Natural killer cell (primary cell): ENCODE measurements at regions not wholly inside any gene's neighbourhood (a gene's known extent, or its start where the extent isn't known, plus 50 kb on each side); places are given as distances from the start of the nearest gene placed in this dataset.

Source experiments
- ATAC-seq, 3 donors: fragments of 150-1000 bp in 2 of 3; fragments of 200-7000 bp in 1 of 3; cut with Tn5 transposase; 1 replicate in 1 of 3; 2 replicates in 2 of 3; pipeline ENCODE4 v1.10.0; 2021; ENCODE audit warnings: mild to moderate bottlenecking in 2 of 3, moderate library complexity in 2 of 3
- DNase-seq, 2 donors: peaks; one replicate each; pipeline versions ENCODE4 v3.0.0 to v3.0.0-alpha.2; 2013 to 2021; ENCODE audit warnings: mixed read lengths in 1 of 2
- H3K27ac ChIP-seq: one replicate; pipeline ENCODE4 v1.5.1; 2013; ENCODE audit warnings: mild to moderate bottlenecking, low read length
- H3K27me3 ChIP-seq: one replicate; pipeline ENCODE4 v1.6.1; 2013; ENCODE audit warnings: low read length; ENCODE audit not compliant: control insufficient read depth, insufficient read depth
- H3K36me3 ChIP-seq: one replicate; pipeline ENCODE4 v1.6.1; 2013; ENCODE audit warnings: low read length; ENCODE audit not compliant: control insufficient read depth, insufficient read depth
- H3K4me1 ChIP-seq: one replicate; pipeline ENCODE4 v1.6.1; 2013; ENCODE audit warnings: low read length; ENCODE audit not compliant: control insufficient read depth, insufficient read depth
- H3K4me3 ChIP-seq: one replicate; pipeline ENCODE4 v1.5.1; 2013; ENCODE audit warnings: low read length
- H3K9me3 ChIP-seq: one replicate; pipeline ENCODE4 v1.6.1; 2013; ENCODE audit warnings: low read length; ENCODE audit not compliant: control insufficient read depth, insufficient read depth
- H3K27ac Mint-ChIP-seq, 2 donors: one replicate each; pipeline ENCODE4 v1.8.0; 2022; ENCODE audit warnings: mild to moderate bottlenecking in 2 of 2, mixed read lengths in 2 of 2, moderate library complexity in 1 of 2
- H3K27me3 Mint-ChIP-seq, 2 donors: one replicate each; pipeline ENCODE4 v1.8.0; 2022; ENCODE audit warnings: low read depth in 2 of 2, mixed read lengths in 2 of 2
- H3K36me3 Mint-ChIP-seq: one replicate; pipeline ENCODE4 v1.8.0; 2022; ENCODE audit warnings: mixed read lengths
- H3K4me1 Mint-ChIP-seq, 2 donors: one replicate each; pipeline ENCODE4 v1.8.0; 2022; ENCODE audit warnings: mixed read lengths in 2 of 2
- H3K4me3 Mint-ChIP-seq: one replicate; pipeline ENCODE4 v1.8.0; 2022; ENCODE audit warnings: mild to moderate bottlenecking, moderate library complexity, mixed read lengths
- H3K9me3 Mint-ChIP-seq, 2 donors: one replicate each; pipeline ENCODE4 v1.8.0; 2022; ENCODE audit warnings: mixed read lengths in 2 of 2
- WGBS: methylation state at CpG from one replicate; pipeline ENCODE4 v1.1.7; 2013; ENCODE audit warnings: missing lambda C conversion rate; ENCODE audit not compliant: insufficient coverage; 5-methylcytosine and 5-hydroxymethylcytosine counted together
- intact Hi-C: fragments of 100-400 bp; cut with micrococcal nuclease; formaldehyde crosslinking; loops from one replicate; pipeline ENCODE4 v1.14.2; 2022
- TF ChIP-seq, protein P1 (sequence below): fragments of 200-600 bp; IDR thresholded peaks from one replicate; pipeline ENCODE4 v1.8.0; 2022; ENCODE audit warnings: antibody characterized with exemption

DNA sequence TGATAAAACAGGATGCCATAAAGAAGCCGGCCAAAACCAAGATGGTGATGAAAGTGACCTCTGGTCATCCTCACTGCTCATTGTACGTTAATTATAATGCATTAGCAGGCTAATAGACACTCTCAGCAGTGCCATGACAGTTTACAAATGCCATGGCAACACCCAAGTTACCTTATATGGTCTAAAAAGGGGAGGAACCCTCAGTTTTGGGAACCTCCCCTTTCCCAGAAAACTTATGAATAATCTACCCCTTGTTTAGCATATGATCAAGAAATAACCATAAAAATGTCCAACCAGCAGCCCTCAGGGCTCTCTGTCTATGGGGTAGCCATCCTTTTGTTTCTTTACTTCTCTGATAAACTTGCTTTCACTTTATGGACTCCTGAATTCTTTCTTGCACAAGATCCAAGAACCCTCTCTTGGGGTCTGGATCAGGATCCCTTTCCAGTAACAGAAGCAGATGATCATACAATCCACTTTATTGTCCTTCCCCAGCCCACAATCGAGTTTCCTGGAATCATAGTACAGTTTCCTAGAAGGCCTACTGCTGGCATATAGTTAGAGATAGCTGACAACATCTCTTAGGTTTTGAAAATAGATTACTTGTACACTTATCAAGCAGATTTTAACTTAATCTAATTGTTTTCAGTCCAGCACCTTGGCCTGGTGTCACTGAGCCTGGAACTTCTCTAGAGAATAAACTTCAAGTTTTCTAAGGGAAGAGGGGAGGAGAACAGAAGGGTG lies 266.7 kb upstream of the HMGA2 start:
- 85% methylated on average over 2 of the region's 3 CpGs for WGBS
- Histone ChIP-seq H3K9me3 (no peaks in the 10 kb centered on the region), H3K36me3 (no peaks in the 10 kb centered on the region), H3K4me3 (no peak overlapping the region), H3K27ac (no peak overlapping the region), H3K27me3 (peaks cover 2% of the 10 kb centered on the region), H3K4me1 (no peaks in the 10 kb centered on the region)
- ATAC-seq, result no peak
- no peak overlapping the region for H3K4me3 Mint-ChIP-seq
- TF ChIP-seq, protein P1, sequence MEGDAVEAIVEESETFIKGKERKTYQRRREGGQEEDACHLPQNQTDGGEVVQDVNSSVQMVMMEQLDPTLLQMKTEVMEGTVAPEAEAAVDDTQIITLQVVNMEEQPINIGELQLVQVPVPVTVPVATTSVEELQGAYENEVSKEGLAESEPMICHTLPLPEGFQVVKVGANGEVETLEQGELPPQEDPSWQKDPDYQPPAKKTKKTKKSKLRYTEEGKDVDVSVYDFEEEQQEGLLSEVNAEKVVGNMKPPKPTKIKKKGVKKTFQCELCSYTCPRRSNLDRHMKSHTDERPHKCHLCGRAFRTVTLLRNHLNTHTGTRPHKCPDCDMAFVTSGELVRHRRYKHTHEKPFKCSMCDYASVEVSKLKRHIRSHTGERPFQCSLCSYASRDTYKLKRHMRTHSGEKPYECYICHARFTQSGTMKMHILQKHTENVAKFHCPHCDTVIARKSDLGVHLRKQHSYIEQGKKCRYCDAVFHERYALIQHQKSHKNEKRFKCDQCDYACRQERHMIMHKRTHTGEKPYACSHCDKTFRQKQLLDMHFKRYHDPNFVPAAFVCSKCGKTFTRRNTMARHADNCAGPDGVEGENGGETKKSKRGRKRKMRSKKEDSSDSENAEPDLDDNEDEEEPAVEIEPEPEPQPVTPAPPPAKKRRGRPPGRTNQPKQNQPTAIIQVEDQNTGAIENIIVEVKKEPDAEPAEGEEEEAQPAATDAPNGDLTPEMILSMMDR, result no peak
- H3K9me3 Mint-ChIP-seq, result no peaks in the 10 kb centered on the region
- peaks cover 0 to 7% of the 10 kb centered on the region in 2 donors for H3K4me1 Mint-ChIP-seq
- H3K36me3 Mint-ChIP-seq, result no peaks in the 10 kb centered on the region
- no peak overlapping the region for H3K27ac Mint-ChIP-seq
- H3K27me3 Mint-ChIP-seq, result peaks cover 8 to 26% of the 10 kb centered on the region in 2 donors
- intact Hi-C loops, result loop anchor here (5.0 kb wide), 1 partner anchor 550 kb away; no protein-coding TSS in a partner anchor
- no peak for DNase-seq

DNA sequence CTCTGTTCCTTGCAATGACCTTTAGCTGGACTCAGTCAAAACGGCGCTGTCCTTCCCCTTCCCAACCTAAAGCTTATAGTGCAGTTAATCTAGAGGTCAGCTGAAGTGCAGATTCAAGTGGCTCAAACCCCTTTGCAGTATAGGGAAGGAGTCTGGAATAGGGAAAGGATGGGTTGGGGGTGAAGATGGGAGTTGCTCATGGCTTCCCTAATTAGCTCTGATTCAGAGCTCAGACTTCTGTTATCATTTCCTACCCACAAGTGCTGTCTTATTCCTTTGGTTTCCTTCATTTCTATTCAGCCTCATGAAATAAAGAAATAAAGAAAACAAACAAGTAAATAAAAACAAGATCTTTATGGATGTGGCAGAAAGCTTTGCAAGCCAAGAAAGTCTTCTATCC lies 264.0 kb upstream of the HMGA2 start:
- 67% methylated on average over 2 of the region's 2 CpGs for WGBS
- H3K4me1 ChIP-seq, result no peaks in the 10 kb centered on the region
- no peaks in the 10 kb centered on the region for H3K9me3 ChIP-seq
- H3K27me3 ChIP-seq, result peaks cover 2% of the 10 kb centered on the region
- no peaks in the 10 kb centered on the region for H3K36me3 Mint-ChIP-seq
- peaks cover 11 to 48% of the 10 kb centered on the region in 2 donors for H3K27me3 Mint-ChIP-seq
- TF ChIP-seq, protein P1, result no peak
- peaks cover 0 to 7% of the 10 kb centered on the region in 2 donors for H3K4me1 Mint-ChIP-seq
- H3K36me3 ChIP-seq, result no peaks in the 10 kb centered on the region
- no peak overlapping the region for H3K27ac Mint-ChIP-seq
- H3K4me3 Mint-ChIP-seq, result no peak overlapping the region
- intact Hi-C loops, result no loop called here
- no peak overlapping the region for H3K4me3 ChIP-seq
- no peak overlapping the region for H3K27ac ChIP-seq
- ATAC-seq (no peak), DNase-seq (no peak)
- no peaks in the 10 kb centered on the region for H3K9me3 Mint-ChIP-seq

DNA sequence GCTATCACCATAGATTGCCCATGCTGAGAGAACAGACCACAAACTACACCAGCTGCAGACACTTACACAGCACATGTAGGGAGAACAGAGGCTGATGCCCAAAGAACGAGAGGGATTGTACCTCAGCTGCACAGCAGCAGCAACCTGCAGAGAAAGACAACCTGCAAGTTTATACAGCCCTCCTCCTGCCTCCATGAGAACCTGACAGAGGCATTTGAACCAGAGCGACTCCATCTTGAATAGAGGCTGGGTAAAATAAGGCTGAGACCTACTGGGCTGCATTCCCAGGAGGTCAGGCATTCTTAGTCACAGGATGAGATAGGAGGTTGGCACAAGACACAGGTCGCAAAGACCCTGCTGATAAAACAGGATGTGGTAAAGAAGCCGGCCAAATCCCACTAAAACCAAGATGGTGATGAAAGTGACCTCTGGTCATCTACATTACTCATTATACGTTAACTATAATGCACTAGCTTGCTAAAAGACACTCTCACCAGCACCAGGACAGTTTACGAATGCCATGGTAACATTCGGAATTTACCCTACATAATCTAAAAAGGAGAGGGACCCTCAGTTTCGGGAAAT lies 262.4 kb upstream of the HMGA2 start:
- H3K27ac Mint-ChIP-seq, result no peak overlapping the region
- Histone ChIP-seq H3K4me1 (no peaks in the 10 kb centered on the region), H3K4me3 (no peak overlapping the region), H3K36me3 (no peaks in the 10 kb centered on the region), H3K27ac (no peak overlapping the region), H3K27me3 (peaks cover 2% of the 10 kb centered on the region), H3K9me3 (no peaks in the 10 kb centered on the region)
- TF ChIP-seq, protein P1, result no peak
- WGBS, result 64% methylated on average over 8 of the region's 8 CpGs
- peaks cover 9 to 47% of the 10 kb centered on the region in 2 donors for H3K27me3 Mint-ChIP-seq
- no peaks in the 10 kb centered on the region for H3K9me3 Mint-ChIP-seq
- no peaks in the 10 kb centered on the region for H3K36me3 Mint-ChIP-seq
- no peak for DNase-seq
- no peak for ATAC-seq
- intact Hi-C loops, result no loop called here
- peaks cover 0 to 1% of the 10 kb centered on the region in 2 donors for H3K4me1 Mint-ChIP-seq
- H3K4me3 Mint-ChIP-seq, result no peak overlapping the region
